Skin epidermis (tissue), 12 donors: ENCODE measurements at regions not wholly inside any gene's neighbourhood (a gene's known extent, or its start where the extent isn't known, plus 50 kb on each side); places are given as distances from the start of the nearest gene placed in this dataset.

ENCODE experiments used
- H3K27ac ChIP-seq, 21 experiments: fragments of 200-600 bp; sonication (generic) in 11 of 21; one replicate each; pipeline ENCODE4 v1.5.0; 2020; ENCODE audit warnings: mild to moderate bottlenecking in 3 of 21, inconsistent platforms in 2 of 21, moderate library complexity in 2 of 21
- H3K4me3 ChIP-seq, 7 experiments: fragments of 200-600 bp; sonication (generic) in 2 of 7; one replicate each; pipeline ENCODE4 v1.5.0; 2020; ENCODE audit warnings: inconsistent platforms in 2 of 7, mild to moderate bottlenecking in 2 of 7, moderate library complexity in 1 of 7

- no peak overlapping the region for H3K4me3 ChIP-seq
- H3K27ac ChIP-seq, result no peak overlapping the region
Observed at GRCh38 chr20:8935878-8936277, 133.0 kb upstream of the PLCB4 start.

GRCh38 chr20:8938532-8938931 lies 130.4 kb upstream of the PLCB4 start:
- Histone ChIP-seq H3K4me3 (no peak overlapping the region), H3K27ac (no peak overlapping the region)

GRCh38 chr20:8940326-8940725 lies 128.6 kb upstream of the PLCB4 start:
- no peak overlapping the region for H3K4me3 ChIP-seq
- H3K27ac ChIP-seq, result no peak overlapping the region

- no peak overlapping the region for H3K27ac ChIP-seq
- no peak overlapping the region for H3K4me3 ChIP-seq
Observed at GRCh38 chr20:8943631-8944030, 125.3 kb upstream of the PLCB4 start.

- Histone ChIP-seq H3K27ac (peak overlapping the region in 2 of 21 experiments; percentile 8 to 37), H3K4me3 (no peak overlapping the region)
Observed at GRCh38 chr20:8946036-8946940, 122.6 kb upstream of the PLCB4 start.

DNA sequence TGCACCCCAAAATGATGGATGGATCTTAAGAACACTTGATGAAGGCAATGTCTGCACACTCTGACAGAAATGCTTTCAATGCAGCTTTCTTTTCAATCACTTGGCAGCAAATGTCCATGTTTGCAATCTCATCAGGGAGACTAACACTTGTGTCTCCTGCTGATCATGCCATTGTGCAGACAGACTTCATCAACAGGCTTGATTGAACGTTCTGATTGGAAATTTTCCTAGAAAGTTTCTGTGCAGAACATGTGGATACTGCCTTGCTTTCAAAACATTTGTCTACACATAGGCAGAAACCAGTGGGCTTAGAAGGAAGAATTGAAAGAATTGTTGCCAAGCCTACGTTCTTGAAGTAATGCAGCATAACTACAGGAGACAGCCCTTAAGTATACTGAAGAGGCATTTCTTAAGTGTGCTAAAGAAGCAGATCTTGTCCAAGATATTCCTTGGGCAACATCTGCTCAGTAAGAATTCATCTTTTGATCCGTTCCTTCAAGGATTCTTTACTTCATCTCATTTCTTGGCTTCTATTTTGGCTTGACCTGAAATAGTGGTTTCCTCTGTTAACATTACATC lies 120.4 kb upstream of the PLCB4 start:
- no peak overlapping the region for H3K4me3 ChIP-seq
- no peak overlapping the region for H3K27ac ChIP-seq

DNA sequence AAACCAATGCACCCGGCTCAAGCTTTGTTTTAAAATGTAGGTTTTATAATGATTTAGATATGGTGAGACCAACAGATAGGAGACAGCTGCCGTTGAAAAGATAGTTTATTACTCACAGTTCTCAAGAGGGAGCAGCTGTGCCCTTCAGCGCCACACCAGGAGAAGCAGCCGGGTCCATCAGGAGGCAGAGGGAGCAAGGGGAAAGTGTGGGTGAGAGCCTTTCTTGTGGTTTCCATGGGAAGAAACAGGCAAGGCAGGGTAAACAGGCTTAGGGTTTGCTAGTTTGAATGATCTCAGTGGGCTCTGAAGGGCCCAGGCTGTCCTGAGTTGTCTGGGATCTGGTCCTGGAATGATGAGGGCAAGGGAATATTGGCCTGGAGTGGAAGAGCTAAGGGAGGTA lies 117.7 kb upstream of the PLCB4 start:
- no peak overlapping the region for H3K27ac ChIP-seq
- no peak overlapping the region for H3K4me3 ChIP-seq

DNA sequence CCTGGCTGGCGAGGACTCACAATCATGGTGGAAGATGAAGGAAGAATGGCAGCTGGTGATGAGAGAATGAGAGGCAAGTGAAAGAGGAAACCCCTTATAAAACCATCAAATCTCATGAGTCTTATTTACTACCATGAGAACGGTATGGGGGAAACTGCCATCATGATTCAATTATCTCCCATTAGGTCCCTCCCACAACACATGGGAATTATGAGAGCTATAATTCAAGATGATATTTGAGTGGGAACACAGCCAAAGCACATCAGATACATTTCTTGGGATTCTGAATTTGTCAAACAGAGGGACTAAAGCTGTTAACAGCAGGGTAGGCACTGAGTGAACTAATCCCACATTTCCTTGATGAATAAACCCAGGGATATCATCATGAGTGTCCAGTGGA lies 116.2 kb upstream of the PLCB4 start:
- Histone ChIP-seq H3K27ac (no peak overlapping the region), H3K4me3 (no peak overlapping the region)

DNA sequence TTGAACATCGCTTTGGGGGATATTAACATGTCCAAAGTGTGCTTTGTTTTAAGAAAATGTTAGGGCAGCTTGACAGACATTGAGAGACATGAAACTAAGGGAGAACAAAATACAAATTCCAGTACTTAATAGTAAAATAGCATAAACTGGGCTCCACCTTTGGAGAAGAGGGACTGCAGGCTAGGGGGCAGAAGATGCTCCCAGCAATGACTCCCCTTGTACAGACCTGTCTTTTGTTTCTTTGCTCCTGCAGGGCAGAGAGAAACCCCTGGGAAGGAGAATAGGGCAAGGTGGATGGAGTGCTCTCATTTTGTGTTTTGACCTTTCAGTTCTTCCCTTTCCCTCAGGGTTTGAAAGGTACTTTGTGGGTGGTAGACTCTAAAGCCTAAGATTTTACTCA lies 115.6 kb upstream of the PLCB4 start:
- Histone ChIP-seq H3K27ac (no peak overlapping the region), H3K4me3 (no peak overlapping the region)

DNA sequence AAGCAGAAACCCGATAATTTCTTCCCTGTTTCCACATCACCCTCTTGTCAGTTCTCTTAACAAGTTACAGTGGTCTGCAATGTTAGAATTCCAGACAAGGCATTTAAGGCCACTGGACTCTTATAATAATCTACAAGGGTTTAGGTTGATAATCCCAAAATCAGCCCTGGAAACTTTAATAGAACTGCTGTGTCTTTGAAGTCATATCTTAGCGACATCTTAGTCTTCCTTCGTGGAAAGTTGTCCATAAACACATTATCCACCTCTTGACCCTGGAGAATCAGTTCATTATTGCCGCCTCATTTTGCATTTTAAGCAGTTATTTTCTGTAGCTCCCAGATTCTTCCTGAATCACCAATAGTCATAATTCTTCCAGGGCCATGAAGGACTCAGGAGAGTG lies 108.6 kb upstream of the PLCB4 start:
- H3K27ac ChIP-seq, result no peak overlapping the region
- no peak overlapping the region for H3K4me3 ChIP-seq

GRCh38 chr20:8963330-8963729 lies 105.6 kb upstream of the PLCB4 start:
- Histone ChIP-seq H3K27ac (no peak overlapping the region), H3K4me3 (no peak overlapping the region)

- no peak overlapping the region for H3K27ac ChIP-seq
Observed at GRCh38 chr20:8964959-8965562, 103.8 kb upstream of the PLCB4 start.

DNA sequence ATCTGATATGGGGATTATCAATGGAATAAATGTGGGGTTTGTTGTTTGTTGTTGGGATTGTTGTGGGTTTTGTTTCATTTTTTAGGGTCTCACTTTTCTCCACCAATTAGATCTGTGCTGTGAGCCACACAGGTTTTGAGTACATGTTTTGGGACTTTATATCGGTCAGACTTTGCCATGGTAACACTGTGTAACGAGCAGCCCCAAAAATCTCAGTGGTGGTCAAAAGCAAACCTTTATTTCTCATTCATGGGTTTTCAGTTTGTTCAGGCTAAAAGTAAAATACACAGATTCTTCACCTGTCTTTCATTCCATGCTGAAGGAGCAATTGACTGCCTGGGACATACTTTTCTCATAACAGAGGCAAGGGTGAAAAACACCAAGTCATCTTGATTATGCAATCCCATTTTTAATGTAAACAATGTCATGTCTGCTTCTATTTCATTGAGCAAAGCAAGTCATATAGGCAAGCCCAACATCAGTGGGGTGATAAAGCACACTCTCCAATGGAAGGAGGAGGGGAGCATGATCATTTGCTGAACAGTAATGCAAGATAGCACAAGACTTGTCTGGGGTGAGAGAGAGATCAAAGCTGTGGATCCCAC lies 101.1 kb upstream of the PLCB4 start:
- no peak overlapping the region for H3K27ac ChIP-seq
- H3K4me3 ChIP-seq, result no peak overlapping the region

More at GRCh38 chr20:8964959-8965562, 103.8 kb upstream of the PLCB4 start:
- no peak overlapping the region for H3K4me3 ChIP-seq

GRCh38 chr20:8969146-8969583 lies 99.7 kb upstream of the PLCB4 start:
- no peak overlapping the region for H3K4me3 ChIP-seq
- no peak overlapping the region for H3K27ac ChIP-seq

GRCh38 chr20:8971669-8972316 lies 97.1 kb upstream of the PLCB4 start:
- H3K27ac ChIP-seq, result no peak overlapping the region
- H3K4me3 ChIP-seq, result no peak overlapping the region

GRCh38 chr20:8972963-8973705 lies 95.8 kb upstream of the PLCB4 start:
- H3K4me3 ChIP-seq, result no peak overlapping the region
- no peak overlapping the region for H3K27ac ChIP-seq

DNA sequence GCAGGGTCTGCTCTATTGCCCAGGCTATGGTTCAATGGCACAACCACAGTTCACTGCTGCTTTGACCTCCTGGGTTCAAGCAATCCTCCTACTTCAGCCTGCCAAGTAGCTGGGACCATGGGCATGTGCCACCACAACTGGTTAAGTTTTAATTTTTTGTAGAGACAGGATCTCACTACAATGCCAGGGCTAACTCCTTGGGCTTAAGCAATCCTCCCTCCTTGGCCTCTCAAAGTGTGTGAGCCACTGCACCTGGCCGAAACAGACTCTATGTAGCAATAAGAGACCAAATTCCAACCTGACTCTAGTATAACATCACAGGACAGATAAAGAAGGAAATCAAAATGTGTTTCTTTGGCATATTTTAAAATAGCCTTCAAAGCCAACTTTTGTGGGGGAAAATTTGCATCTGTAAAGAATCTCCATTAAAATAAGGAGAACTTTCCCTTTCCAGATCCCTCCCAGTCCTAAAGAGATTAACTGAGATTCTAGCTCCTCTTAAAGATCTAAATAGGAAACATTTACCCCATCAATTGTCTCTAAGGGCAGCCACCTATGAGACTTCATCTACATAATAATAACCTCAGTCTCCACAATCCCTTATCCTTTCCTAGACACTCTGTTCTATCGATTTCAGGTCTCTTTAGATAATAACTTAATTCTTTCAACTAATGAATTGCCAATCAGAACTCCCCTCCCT lies 94.7 kb upstream of the PLCB4 start:
- no peak overlapping the region for H3K27ac ChIP-seq
- H3K4me3 ChIP-seq, result no peak overlapping the region

GRCh38 chr20:8981482-8981881 lies 87.4 kb upstream of the PLCB4 start:
- Histone ChIP-seq H3K4me3 (no peak overlapping the region), H3K27ac (no peak overlapping the region)
